HL-60 (cell line): ENCODE measurements at regions not wholly inside any gene's neighbourhood (a gene's known extent, or its start where the extent isn't known, plus 50 kb on each side); places are given as distances from the start of the nearest gene placed in this dataset.

Experiments used
- DNase-seq, 2 experiments: peaks; one replicate each; pipeline ENCODE4 v3.0.0-alpha.2; 2010 to 2020; ENCODE audit warnings: low read depth in 1 of 2, low spot score in 1 of 2
- H3K27ac ChIP-seq: fragments of 250-450 bp; sonication (Bioruptor Pico); replicated peaks from 2 replicates; pipeline ENCODE4 v1.5.1; 2020; ENCODE audit warnings: mild to moderate bottlenecking, moderate library complexity
- H3K27me3 ChIP-seq: fragments of 250-450 bp; sonication (Bioruptor Pico); 2 replicates; pipeline ENCODE4 v1.5.1; 2021; ENCODE audit warnings: mild to moderate bottlenecking, moderate library complexity; ENCODE audit not compliant: insufficient read depth, poor library complexity, severe bottlenecking
- H3K4me3 ChIP-seq: replicated peaks from 2 replicates; pipeline ENCODE4 v1.5.1; 2011; ENCODE audit warnings: mild to moderate bottlenecking, control low read depth, low read length; ENCODE audit not compliant: insufficient read depth
- CTCF ChIP-seq: IDR thresholded peaks from one replicate; pipeline ENCODE4 v1.5.1; 2011; ENCODE audit warnings: low read length, control low read depth, inconsistent platforms; ENCODE audit not compliant: insufficient read depth
- GABPA ChIP-seq: IDR thresholded peaks from 2 replicates; pipeline ENCODE4 v1.6.1; 2012; ENCODE audit warnings: low read depth
- POLR2AphosphoS5 ChIP-seq: IDR thresholded peaks from 2 replicates; pipeline ENCODE4 v1.6.1; 2012; ENCODE audit warnings: low read depth
- REST ChIP-seq: IDR thresholded peaks from 2 replicates; pipeline ENCODE4 v1.6.1; 2012; ENCODE audit warnings: low read depth; ENCODE audit not compliant: insufficient replicate concordance
- SPI1 ChIP-seq: IDR thresholded peaks from 2 replicates; pipeline ENCODE4 v1.6.1; 2012; ENCODE audit warnings: low read depth, mild to moderate bottlenecking, borderline replicate concordance

DNA sequence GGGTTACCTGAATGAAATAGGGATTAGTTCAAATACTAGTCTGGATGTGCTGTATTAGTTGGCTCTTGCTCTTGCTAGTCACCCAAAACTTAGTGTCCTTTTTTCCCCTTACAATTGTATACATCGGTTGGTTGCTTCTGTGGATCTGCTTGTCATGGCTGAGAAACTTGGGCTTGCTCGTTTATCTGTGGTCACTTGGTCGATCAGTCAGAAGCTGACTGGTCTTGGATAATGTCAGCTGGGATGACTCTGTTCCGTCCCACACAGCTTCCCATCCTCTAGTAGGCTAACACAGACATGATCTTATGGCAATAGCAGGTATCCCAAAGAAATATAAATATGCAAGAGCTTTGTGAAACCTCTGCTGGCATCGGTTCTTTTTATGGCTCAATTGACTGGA is 807.4 kb downstream of the MAT2B start:
- Histone ChIP-seq H3K27me3 (no peaks in the 10 kb centered on the region), H3K4me3 (no peak overlapping the region), H3K27ac (no peak overlapping the region)
- no peak for DNase-seq
- no peak for TF ChIP-seq SPI1
- TF ChIP-seq POLR2AphosphoS5, result no peak
- no peak for TF ChIP-seq GABPA
- TF ChIP-seq REST, result no peak
- TF ChIP-seq CTCF, result no peak

- DNase-seq, result no peak
- no peak for TF ChIP-seq POLR2AphosphoS5
- no peak for TF ChIP-seq GABPA
- no peak for TF ChIP-seq CTCF
- no peak for TF ChIP-seq REST
- no peak for TF ChIP-seq SPI1
- H3K27ac ChIP-seq, result no peak overlapping the region
- no peak overlapping the region for H3K4me3 ChIP-seq
- no peaks in the 10 kb centered on the region for H3K27me3 ChIP-seq
These were observed 812.3 kb downstream of the MAT2B start for GRCh38 chr5:164317676-164318075.

DNA sequence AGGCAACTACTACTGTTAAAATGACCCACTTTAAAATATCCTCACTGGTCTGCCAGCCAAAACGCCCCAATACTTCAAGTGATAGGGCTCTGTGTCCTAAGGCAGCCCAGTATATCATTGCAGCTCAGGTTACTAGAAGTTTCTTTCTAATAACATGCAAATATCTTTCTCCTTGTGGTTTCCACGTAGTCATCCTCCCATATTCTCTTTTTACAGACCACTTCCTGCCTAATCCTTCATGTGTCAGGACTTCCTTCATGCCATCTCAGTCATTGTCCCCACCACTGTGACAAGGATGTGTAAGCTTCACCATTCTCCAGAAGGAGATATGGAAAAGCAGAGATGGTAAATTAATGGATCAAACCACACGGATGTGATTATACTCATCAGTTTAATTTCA is 813.7 kb downstream of the MAT2B start:
- Histone ChIP-seq H3K27me3 (no peaks in the 10 kb centered on the region), H3K4me3 (no peak overlapping the region), H3K27ac (no peak overlapping the region)
- TF ChIP-seq REST (no peak), SPI1 (no peak), CTCF (no peak), POLR2AphosphoS5 (no peak), GABPA (no peak)
- no peak for DNase-seq
